B cell (primary cell): ENCODE measurements at regions not wholly inside any gene's neighbourhood (a gene's known extent, or its start where the extent isn't known, plus 50 kb on each side); places are given as distances from the start of the nearest gene placed in this dataset.

ENCODE experiments used
- ATAC-seq: fragments of 200-7000 bp; cut with Tn5 transposase; one replicate; pipeline ENCODE4 v1.10.0; 2021; ENCODE audit warnings: low read depth, mild to moderate bottlenecking, moderate number of reproducible peaks, moderate library complexity
- CTCF ChIA-PET: fragments of 350-600 bp; sonication (Branson Sonifier 250); formaldehyde crosslinking; loops from one replicate; lab custom pipeline; 2021; ENCODE audit warnings: antibody characterized with exemption, inconsistent platforms; lab: Charles Lee
- POLR2A ChIA-PET: fragments of 350-600 bp; sonication (Branson Sonifier 250); formaldehyde crosslinking; loops from one replicate; lab custom pipeline; 2021; ENCODE audit warnings: antibody characterized with exemption; lab: Charles Lee
- DNase-seq: peaks from one replicate; pipeline ENCODE4 v3.0.0; 2013
- H2AFZ ChIP-seq: 2 replicates; pipeline ENCODE4 v1.6.1; 2012; ENCODE audit warnings: mild to moderate bottlenecking, low read depth, low read length; ENCODE audit not compliant: insufficient read depth, poor library complexity, severe bottlenecking
- H3K27ac ChIP-seq, 2 donors: 1 replicate in 1 of 2; 2 replicates in 1 of 2; pipeline ENCODE4 v1.5.1; 2012 to 2013; ENCODE audit warnings: low read length in 2 of 2, mild to moderate bottlenecking in 2 of 2, moderate library complexity in 1 of 2
- H3K27me3 ChIP-seq, 4 experiments: fragments of 200-600 bp in 1 of 4; sonication (generic) in 1 of 4; replicated peaks in 1 of 4; 1 replicate in 2 of 4; 2 replicates in 2 of 4; pipeline versions ENCODE4 v1.6.1 to v1.7.0; 2013 to 2016; ENCODE audit warnings: low read length in 3 of 4, mild to moderate bottlenecking in 2 of 4, mixed read lengths in 1 of 4, moderate library complexity in 1 of 4; ENCODE audit not compliant: insufficient read depth in 4 of 4, control insufficient read depth in 3 of 4; ENCODE audit errors: control extremely low read depth in 1 of 4
- H3K36me3 ChIP-seq, 2 experiments: replicated peaks in 1 of 2; 1 replicate in 1 of 2; 2 replicates in 1 of 2; pipeline versions ENCODE4 v1.6.1 to v1.7.1; 2013; ENCODE audit warnings: low read length in 1 of 2; ENCODE audit not compliant: insufficient read depth in 2 of 2, control insufficient read depth in 1 of 2; ENCODE audit errors: control extremely low read depth in 1 of 2, extremely low read depth in 1 of 2
- H3K4me1 ChIP-seq, 2 donors: fragments of 200-600 bp in 1 of 2; sonication (generic) in 1 of 2; 1 replicate in 1 of 2; 2 replicates in 1 of 2; pipeline versions ENCODE4 v1.5.1 to v1.6.1; 2013 to 2017; ENCODE audit warnings: low read length in 2 of 2; ENCODE audit not compliant: control insufficient read depth in 2 of 2, insufficient read depth in 2 of 2
- H3K4me2 ChIP-seq: replicated peaks from 2 replicates; pipeline ENCODE3; 2012; ENCODE audit warnings: mild to moderate bottlenecking, low read depth, low read length; ENCODE audit not compliant: poor library complexity, severe bottlenecking
- H3K4me3 ChIP-seq, 5 experiments: fragments of 200-600 bp in 1 of 5; sonication (generic) in 1 of 5; 1 replicate in 3 of 5; 2 replicates in 2 of 5; pipeline versions ENCODE4 v1.5.1 to v1.7.0; 2011 to 2016; ENCODE audit warnings: low read length in 4 of 5, mild to moderate bottlenecking in 4 of 5, low read depth in 2 of 5, control low read depth in 1 of 5, moderate library complexity in 1 of 5; ENCODE audit not compliant: insufficient read depth in 1 of 5; ENCODE audit errors: control extremely low read depth in 1 of 5, extremely low read depth in 1 of 5
- H3K79me2 ChIP-seq: fragments of 200-600 bp; sonication (generic); one replicate; pipeline ENCODE4 v1.6.0; 2016; ENCODE audit warnings: low read length; ENCODE audit not compliant: control insufficient read depth, insufficient read depth
- H3K9ac ChIP-seq: fragments of 200-600 bp; sonication (generic); 2 replicates; pipeline ENCODE4 v1.6.1; 2017; ENCODE audit warnings: mild to moderate bottlenecking, low read length, moderate library complexity
- H3K9me3 ChIP-seq, 3 donors: one replicate each; pipeline versions ENCODE4 v1.6.1 to v1.7.1; 2013; ENCODE audit warnings: low read length in 2 of 3; ENCODE audit not compliant: control insufficient read depth in 2 of 3, insufficient read depth in 1 of 3; ENCODE audit errors: control extremely low read depth in 1 of 3
- H4K20me1 ChIP-seq: 2 replicates; pipeline ENCODE4 v1.6.0; 2012; ENCODE audit warnings: mild to moderate bottlenecking, low read length; ENCODE audit not compliant: insufficient read depth, control insufficient read depth, poor library complexity, severe bottlenecking
- H3K27ac Mint-ChIP-seq: one replicate; pipeline ENCODE4 v1.8.0; 2021; ENCODE audit warnings: mixed read lengths
- H3K27me3 Mint-ChIP-seq: one replicate; pipeline ENCODE4 v1.8.0; 2021; ENCODE audit warnings: mixed read lengths
- H3K4me1 Mint-ChIP-seq: one replicate; pipeline ENCODE4 v1.8.0; 2021; ENCODE audit warnings: mixed read lengths
- H3K4me3 Mint-ChIP-seq: one replicate; pipeline ENCODE4 v1.8.0; 2021; ENCODE audit warnings: mixed read lengths
- H3K9me3 Mint-ChIP-seq: one replicate; pipeline ENCODE4 v1.8.0; 2022; ENCODE audit warnings: mixed read lengths; ENCODE audit not compliant: insufficient read depth
- EZH2 ChIP-seq: IDR thresholded peaks from 2 replicates; pipeline ENCODE4 v1.6.1; 2012; ENCODE audit warnings: borderline replicate concordance, low read depth, mild to moderate bottlenecking, moderate library complexity, low read length; ENCODE audit not compliant: insufficient read depth, poor library complexity, severe bottlenecking
- WGBS: methylation state at CpG from one replicate; pipeline ENCODE4 v1.1.5; 2013; ENCODE audit warnings: missing lambda C conversion rate; ENCODE audit not compliant: insufficient coverage; 5-methylcytosine and 5-hydroxymethylcytosine counted together
- intact Hi-C: fragments of 100-400 bp; cut with micrococcal nuclease; formaldehyde crosslinking; loops from one replicate; pipeline ENCODE4 v1.10.0; 2022
- TF ChIP-seq, protein P1 (sequence below): fragments of 200-600 bp; IDR thresholded peaks from one replicate; pipeline ENCODE4 v1.8.0; 2022; ENCODE audit warnings: antibody characterized with exemption, mild to moderate bottlenecking

DNA sequence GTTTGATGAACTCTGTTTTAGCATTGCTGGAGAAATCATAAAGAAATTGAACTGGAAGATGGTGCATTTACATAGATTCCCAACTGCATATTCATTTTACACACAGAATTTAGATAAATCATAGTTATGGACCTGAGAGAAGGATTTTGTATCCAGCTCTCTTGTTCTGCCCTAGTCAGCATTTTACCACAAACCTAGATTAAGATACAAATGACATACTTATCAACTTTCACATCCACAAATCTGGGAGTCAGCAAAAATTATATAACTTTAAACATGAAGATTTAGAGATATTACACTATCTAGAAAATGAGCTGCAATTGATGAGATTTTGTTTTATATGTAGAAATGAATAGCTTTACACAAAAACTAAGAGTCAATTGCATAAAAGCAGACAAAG, 632.8 kb downstream of the IGSF11 start:
- DNase-seq (no peak), ATAC-seq (no peak)
- Histone ChIP-seq H3K27me3 (no peaks in the 10 kb centered on the region), H3K27ac (no peak overlapping the region), H3K9ac (no peak overlapping the region), H2AFZ (no peak overlapping the region), H3K4me1 (no peaks in the 10 kb centered on the region), H3K4me2 (no peak overlapping the region), H4K20me1 (no peaks in the 10 kb centered on the region), H3K4me3 (no peak overlapping the region), H3K9me3 (peaks cover 0 to 2% (median 0%) of the 10 kb centered on the region in 3 donors), H3K36me3 (no peaks in the 10 kb centered on the region), H3K79me2 (no peaks in the 10 kb centered on the region)
- CTCF ChIA-PET: no interaction called here
- intact Hi-C loops: no loop called here
- POLR2A ChIA-PET: no interaction called here
- TF ChIP-seq, protein P1, sequence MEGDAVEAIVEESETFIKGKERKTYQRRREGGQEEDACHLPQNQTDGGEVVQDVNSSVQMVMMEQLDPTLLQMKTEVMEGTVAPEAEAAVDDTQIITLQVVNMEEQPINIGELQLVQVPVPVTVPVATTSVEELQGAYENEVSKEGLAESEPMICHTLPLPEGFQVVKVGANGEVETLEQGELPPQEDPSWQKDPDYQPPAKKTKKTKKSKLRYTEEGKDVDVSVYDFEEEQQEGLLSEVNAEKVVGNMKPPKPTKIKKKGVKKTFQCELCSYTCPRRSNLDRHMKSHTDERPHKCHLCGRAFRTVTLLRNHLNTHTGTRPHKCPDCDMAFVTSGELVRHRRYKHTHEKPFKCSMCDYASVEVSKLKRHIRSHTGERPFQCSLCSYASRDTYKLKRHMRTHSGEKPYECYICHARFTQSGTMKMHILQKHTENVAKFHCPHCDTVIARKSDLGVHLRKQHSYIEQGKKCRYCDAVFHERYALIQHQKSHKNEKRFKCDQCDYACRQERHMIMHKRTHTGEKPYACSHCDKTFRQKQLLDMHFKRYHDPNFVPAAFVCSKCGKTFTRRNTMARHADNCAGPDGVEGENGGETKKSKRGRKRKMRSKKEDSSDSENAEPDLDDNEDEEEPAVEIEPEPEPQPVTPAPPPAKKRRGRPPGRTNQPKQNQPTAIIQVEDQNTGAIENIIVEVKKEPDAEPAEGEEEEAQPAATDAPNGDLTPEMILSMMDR: no peak
- TF ChIP-seq EZH2: no peak
- no peaks in the 10 kb centered on the region for H3K27me3 Mint-ChIP-seq
- no peak overlapping the region for H3K4me3 Mint-ChIP-seq
- peaks cover 2% of the 10 kb centered on the region for H3K9me3 Mint-ChIP-seq
- no peak overlapping the region for H3K27ac Mint-ChIP-seq
- no peaks in the 10 kb centered on the region for H3K4me1 Mint-ChIP-seq

DNA sequence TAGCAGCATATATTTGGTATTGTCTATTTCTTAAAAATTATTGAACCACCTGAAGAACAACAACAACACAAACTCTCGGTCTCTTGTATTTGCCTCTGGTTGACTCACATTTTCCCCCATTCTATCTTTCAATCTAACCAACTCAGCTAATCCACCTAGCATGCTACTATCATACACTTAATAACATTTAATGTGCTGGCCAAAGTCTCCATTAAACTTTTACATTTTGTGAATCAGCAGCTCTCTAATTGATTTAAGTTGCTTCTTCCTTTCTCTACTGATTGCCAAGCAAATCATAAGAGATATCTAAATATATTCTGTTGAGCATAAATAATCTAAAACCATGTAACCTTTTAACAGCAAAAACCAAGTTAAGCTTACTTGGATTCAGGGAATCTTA, 631.7 kb downstream of the IGSF11 start:
- H3K27me3 Mint-ChIP-seq: no peaks in the 10 kb centered on the region
- no peak overlapping the region for H2AFZ ChIP-seq
- no peaks in the 10 kb centered on the region for H3K4me1 ChIP-seq
- H3K9ac ChIP-seq: no peak overlapping the region
- DNase-seq: no peak
- H3K27ac Mint-ChIP-seq: no peak overlapping the region
- H3K9me3 ChIP-seq: no peaks in the 10 kb centered on the region
- peaks cover 2% of the 10 kb centered on the region for H3K9me3 Mint-ChIP-seq
- no peak overlapping the region for H3K4me2 ChIP-seq
- H3K36me3 ChIP-seq: no peaks in the 10 kb centered on the region
- no peaks in the 10 kb centered on the region for H3K4me1 Mint-ChIP-seq
- no peaks in the 10 kb centered on the region for H3K79me2 ChIP-seq
- ATAC-seq: no peak
- ChIA-PET CTCF (no interaction called here), POLR2A (no interaction called here)
- no peak overlapping the region for H3K4me3 ChIP-seq
- H4K20me1 ChIP-seq: no peaks in the 10 kb centered on the region
- no peak for TF ChIP-seq EZH2
- TF ChIP-seq, protein P1: no peak
- H3K27ac ChIP-seq: no peak overlapping the region
- H3K4me3 Mint-ChIP-seq: no peak overlapping the region
- intact Hi-C loops: no loop called here
- H3K27me3 ChIP-seq: no peaks in the 10 kb centered on the region
- 100% methylated on average over 1 of the region's 1 CpG for WGBS
